HG03039 (cell line): ENCODE measurements at regions not wholly inside any gene's neighbourhood (a gene's known extent, or its start where the extent isn't known, plus 50 kb on each side); places are given as distances from the start of the nearest gene placed in this dataset.

ENCODE experiments used
- ATAC-seq: cut with Tn5 transposase; IDR thresholded peaks from one replicate; pipeline ENCODE4 v1.9.1; 2021; ENCODE audit warnings: mild to moderate bottlenecking, moderate library complexity; ENCODE audit not compliant: unreplicated experiment

GRCh38 chr9:84393266-84393950 is 52.9 kb upstream of the SLC28A3 start:
- ATAC-seq = no peak

DNA sequence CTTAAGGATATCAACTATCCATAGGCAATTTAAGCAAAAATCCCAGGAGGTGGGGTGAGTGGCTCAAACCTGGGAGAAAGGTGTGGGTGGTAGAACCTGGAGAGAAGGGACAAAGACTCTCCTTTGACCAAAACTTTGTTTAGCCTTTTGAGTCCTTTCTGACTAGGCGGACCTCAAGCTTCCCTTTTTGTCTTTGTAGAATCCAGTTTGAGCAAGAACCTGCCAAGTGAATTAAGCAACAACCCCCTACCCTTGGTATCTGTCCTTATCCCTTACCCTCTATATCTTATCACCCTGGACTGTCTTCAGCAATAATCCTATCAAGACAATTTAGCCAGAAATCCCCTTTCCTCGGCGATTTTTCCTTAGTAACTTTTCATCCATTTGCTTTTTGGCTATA is 53.5 kb upstream of the SLC28A3 start:
- ATAC-seq = no peak

DNA sequence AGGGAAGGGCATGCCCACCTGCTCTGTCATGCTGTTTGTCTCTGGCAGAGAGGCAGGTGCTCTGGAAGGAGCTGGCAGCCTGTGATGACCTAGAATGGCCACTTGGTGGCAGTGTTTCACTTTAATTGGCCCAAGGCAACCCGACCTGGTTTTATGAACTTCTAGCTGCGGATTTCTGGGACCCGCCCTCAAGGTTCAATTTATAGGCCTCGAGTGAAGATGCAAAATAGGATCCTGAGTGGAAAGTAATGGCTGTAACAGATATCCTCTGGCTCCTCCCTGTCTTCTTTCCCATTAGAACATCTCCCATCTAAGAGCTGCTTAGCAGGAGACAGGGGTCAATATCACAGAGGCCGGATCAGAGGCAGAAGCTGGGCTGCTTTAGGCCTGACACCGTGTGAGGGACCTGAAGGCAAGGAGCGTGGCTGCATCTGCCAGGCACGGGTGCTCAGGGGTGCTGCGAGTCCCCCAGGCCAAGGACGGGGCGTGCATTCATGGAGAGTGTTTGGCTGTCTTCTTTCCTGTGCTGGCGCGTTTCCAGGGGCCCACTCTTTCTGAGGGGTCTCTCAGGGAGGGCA is 56.7 kb upstream of the SLC28A3 start:
- peak; percentile 61 for ATAC-seq

GRCh38 chr9:84397822-84398221 is 57.3 kb upstream of the SLC28A3 start:
- ATAC-seq = no peak

DNA sequence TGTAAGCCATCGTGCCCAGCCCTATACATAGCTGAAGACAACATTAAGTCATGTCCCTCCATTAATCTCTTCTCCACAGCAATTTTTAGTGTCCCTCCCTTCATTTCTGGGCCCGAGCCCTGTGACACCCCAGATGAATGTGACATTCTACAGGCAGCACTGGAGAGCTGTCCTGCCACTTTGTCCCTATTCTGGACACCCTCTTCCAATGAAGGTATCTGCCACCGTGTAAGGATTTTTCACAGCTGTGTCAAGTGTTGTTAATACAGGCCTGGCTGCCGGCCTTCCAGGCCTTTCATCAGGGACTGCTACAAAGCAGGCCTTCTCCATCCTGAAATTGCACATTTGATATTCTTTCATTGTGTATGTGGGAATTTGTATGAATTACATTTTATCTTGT is 62.0 kb upstream of the SLC28A3 start:
- no peak for ATAC-seq

GRCh38 chr9:84403288-84403687 is 62.7 kb upstream of the SLC28A3 start:
- ATAC-seq = no peak

DNA sequence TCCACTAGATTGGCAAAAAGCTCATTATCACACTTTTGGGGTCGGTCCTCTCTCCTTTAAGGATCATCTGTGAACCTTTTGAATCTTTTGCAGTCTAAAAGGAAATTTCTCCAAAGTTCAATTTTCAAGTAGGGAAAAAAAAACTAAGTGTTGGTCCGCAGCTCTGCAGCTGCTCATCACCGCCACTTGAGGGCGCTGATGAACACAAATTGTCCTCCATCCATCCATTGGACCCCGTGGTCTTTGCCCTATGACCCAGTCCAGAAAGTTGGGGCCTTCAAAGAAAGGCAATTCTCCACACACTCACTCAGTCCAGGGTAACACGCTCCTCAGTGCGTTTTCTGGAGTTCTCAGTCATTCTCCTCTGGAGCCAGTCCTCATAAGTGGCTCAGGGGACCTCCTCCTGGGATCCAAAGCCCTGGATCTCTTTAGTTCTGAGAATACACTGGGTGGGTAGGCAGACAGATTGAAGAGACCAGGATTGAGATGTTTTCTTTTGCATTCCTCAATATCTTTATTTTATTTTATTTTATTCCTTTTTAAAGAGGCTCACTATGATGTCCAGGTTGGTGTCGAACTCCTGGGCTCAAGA is 63.6 kb upstream of the SLC28A3 start:
- no peak for ATAC-seq

- ATAC-seq = no peak
These were observed 65.1 kb upstream of the SLC28A3 start for GRCh38 chr9:84405667-84406066.

GRCh38 chr9:84408416-84408815 is 67.9 kb upstream of the SLC28A3 start:
- ATAC-seq = no peak

DNA sequence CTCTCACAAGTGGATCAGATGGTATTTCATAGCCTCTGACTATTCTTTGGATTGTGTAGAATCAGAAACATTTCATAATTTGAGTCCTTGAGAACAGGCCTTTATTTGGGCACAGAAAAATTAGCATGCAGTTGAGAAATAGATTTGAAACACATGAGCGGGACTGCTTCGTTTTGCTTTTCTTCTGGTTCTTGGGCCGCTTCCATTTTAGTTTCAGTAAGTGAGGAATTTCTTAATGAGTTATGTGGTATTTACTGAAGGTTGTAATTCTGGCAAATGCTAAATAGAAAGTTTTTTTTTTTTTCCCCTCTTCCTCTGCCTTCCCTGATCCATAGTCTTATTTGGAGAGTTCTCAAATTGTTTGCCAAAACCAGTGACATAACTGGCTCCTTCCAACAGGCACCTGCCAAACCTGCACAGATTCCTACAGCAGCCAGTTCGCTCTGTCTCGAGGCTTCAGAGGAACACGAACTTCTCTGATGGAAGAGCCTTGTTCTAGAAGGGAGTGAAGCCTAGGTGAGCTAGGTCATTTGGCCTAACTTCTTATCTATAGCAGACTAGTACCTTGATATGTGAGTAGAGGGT is 71.2 kb upstream of the SLC28A3 start:
- ATAC-seq = no peak

GRCh38 chr9:84412654-84413053 is 72.1 kb upstream of the SLC28A3 start:
- no peak for ATAC-seq

DNA sequence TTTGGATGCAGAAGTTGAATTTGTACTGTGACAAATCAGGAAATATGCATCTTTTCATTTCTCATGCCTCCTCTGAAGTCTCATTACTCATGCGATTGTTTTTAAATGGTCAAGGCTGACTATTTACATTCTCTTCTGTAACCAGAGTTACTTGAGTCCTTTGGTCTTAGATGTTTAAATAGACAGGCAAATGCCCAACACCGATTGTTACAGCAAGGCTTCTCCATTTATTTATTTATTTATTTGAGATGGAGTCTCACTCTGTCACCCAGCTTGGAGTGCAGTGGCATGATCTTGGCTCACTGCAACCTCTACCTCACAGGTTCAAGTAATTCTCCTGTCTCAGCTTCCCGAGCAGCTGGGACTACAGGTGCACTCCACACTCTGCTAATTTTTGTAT is 72.7 kb upstream of the SLC28A3 start:
- ATAC-seq = no peak

GRCh38 chr9:84419031-84419602 is 78.6 kb upstream of the SLC28A3 start:
- no peak for ATAC-seq

DNA sequence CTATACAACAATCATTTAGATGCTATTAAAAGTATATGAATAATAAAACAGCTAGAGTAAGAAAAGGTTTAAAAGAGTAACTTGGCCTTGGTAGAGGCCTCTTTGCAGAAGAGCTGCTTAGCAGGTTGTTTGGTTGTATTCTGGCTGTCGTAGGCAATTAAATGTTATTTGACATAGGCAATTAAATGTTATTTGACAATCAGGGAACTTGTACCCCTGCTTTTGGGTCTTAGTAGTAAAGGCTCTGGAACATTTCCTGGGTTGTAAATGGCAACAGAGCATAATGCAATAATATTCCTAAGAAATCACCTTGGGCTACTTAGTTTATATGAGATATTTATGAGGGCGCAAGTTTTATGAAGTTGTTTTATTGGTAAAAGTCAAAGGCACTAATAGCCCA is 84.4 kb upstream of the SLC28A3 start:
- no peak for ATAC-seq

GRCh38 chr9:84432746-84433145 is 92.2 kb upstream of the SLC28A3 start:
- no peak for ATAC-seq

GRCh38 chr9:84435902-84436301 is 95.3 kb upstream of the SLC28A3 start:
- no peak for ATAC-seq

GRCh38 chr9:84436386-84437109 is 96.0 kb upstream of the SLC28A3 start:
- ATAC-seq = no peak

- no peak for ATAC-seq
These were observed 97.8 kb upstream of the SLC28A3 start for GRCh38 chr9:84438391-84438790.

GRCh38 chr9:84439250-84439649 is 98.7 kb upstream of the SLC28A3 start:
- ATAC-seq = no peak

DNA sequence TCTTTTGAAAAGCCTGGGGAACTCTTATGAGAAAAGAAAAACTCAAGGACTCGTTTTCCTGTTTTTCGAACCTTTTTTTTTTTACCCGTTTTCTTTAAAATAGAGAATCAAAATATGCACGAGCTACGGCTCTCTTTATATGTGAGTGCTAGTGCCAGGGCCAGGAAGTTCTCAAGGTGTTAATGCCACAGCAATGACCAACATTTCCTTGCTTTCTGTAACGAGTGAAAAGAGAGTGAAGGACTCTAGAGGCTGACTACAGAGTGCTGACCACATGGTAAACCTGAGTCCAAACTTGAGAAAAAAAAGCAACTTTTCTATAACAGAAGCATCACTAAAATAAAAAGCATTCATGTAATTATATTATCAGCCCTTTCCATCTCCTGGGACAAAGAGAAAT is 102.2 kb upstream of the SLC28A3 start:
- no peak for ATAC-seq

GRCh38 chr9:84445737-84446136 is 105.2 kb upstream of the SLC28A3 start:
- ATAC-seq = no peak
